ENCODE measurements at regions not wholly inside any gene's neighbourhood (a gene's known extent, or its start where the extent isn't known, plus 50 kb on each side); places are given as distances from the start of the nearest gene placed in this dataset.
A peak's percentile ranks its signal among the peaks of the same experiment; 100 is the strongest.
"Not testable (repeated sequence)": the region's sequence is repeated elsewhere in the genome, so short reads cannot be mapped to it uniquely, and the experiment has no call there.

DNA sequence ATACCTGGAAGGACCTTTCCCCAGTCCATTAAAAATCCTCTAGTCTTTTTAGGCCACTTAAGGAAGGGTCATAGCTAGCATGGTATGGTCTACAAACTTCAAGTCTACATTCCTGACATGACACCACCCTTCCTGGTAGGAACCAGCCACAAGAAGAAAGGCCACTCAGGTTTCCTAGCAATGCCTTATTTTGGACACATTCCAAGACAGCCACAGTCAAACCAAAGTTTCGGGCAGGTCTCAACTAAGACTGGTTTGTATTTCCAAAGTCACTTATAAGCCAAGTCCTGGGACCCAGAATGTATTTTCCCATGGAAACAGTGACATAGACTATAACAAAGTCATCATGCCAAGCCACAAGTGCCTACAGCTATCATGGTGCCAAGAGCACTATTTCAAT is 50.6 kb upstream of the SLC44A3 start:
- DNase-seq (ENCODE audit: low spot score in 2 of 2) (no peak), ATAC-seq (no peak)
- Mint-ChIP-seq H3K9me3 (peaks cover 4 to 7% of the 10 kb centered on the region in 2 donors), H3K36me3 (no peaks in the 10 kb centered on the region), H3K27ac (no peak overlapping the region)

DNA sequence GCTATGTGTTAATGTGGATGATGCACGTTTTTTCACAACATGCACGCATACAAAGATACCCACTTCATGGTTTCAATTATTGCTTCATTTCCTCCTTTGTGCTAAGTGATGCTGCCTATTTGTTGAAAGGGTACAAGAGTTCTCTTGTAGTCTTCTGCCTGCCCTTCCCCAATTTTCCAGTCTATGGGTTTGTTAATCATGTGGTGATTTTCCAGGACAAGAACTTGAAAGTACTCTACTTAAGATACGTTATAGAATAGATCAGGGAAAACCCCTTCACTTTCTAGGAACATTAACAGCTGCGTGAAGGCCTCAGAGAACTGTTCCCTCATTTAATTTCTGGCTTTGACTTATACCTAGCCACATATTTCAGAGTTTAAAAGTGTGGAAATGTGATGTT is 52.1 kb upstream of the SLC44A3 start:
- H3K27ac Mint-ChIP-seq = no peak overlapping the region
- DNase-seq (ENCODE audit: low spot score in 2 of 2) (no peak), ATAC-seq (no peak)
- no peaks in the 10 kb centered on the region for H3K36me3 Mint-ChIP-seq
- H3K9me3 Mint-ChIP-seq = peaks cover 5 to 7% of the 10 kb centered on the region in 2 donors

DNA sequence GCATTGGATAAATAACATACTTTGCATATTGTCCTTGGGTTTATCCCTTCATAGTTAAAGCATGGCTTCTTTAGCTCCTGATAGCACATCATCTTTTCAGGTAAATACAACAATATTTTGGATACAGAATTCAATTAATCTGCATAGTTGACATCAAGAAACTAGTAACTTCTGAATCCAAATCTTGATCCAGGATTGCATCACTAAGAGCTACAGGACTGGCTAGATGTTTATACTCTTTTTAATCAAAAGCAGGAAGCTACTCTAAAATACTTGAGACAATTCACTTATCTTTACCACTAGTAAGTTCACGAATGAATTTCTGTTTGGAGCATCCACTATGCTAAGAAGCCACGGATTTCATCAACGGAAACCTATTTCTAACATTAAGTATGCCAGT is 54.2 kb upstream of the SLC44A3 start:
- no peaks in the 10 kb centered on the region for H3K36me3 Mint-ChIP-seq
- DNase-seq (ENCODE audit: low spot score in 2 of 2) (no peak), ATAC-seq (no peak)
- peaks cover 5 to 7% of the 10 kb centered on the region in 2 donors for H3K9me3 Mint-ChIP-seq
- no peak overlapping the region for H3K27ac Mint-ChIP-seq

DNA sequence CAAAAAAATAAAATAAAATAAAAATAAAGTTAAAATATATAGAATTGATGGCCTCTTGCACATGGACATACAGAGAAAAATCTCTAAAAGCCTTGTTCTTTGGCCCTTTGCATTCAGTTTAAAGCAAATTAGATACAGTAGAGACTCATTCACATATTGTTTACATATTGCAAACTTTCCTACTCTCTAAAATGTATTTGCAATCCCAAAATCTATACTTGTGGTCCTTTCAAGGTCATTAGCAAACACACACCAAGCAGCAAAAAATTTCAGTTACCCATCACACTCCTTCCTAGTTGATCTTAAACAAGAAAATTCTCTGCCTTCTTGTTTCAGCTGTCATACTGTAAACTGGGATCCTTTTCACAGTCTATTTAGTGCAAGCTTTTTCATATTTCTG is 61.0 kb upstream of the SLC44A3 start:
- H3K9me3 Mint-ChIP-seq = peaks cover 10 to 18% of the 10 kb centered on the region in 2 donors
- no peak overlapping the region for H3K27ac Mint-ChIP-seq
- DNase-seq (ENCODE audit: low spot score in 2 of 2) = no peak
- no peak for ATAC-seq
- H3K36me3 Mint-ChIP-seq = peaks cover 0 to 7% of the 10 kb centered on the region in 2 donors

DNA sequence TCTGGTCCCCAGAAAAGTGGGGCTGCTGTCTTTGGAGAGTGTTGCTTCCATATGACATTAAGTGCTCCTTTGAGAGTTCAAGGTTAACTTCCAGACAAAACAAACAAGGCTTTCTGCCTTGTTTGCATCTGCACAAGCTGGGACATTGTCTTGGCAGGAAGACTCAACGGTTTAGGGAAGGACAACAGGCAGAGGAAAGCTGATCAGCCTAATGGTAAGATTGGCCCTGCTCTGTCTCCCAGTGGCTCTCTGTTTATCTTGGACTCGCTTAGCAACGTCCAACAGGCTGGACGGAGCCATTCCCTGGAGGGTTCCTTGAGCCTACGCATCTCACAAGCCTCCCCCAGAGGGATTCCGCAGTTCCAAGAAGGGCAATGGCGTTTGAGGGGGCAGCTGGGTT is 62.2 kb upstream of the SLC44A3 start:
- DNase-seq (ENCODE audit: low spot score in 2 of 2) (no peak), ATAC-seq (no peak)
- H3K9me3 Mint-ChIP-seq = peaks cover 10 to 18% of the 10 kb centered on the region in 2 donors
- H3K36me3 Mint-ChIP-seq = peaks cover 0 to 7% of the 10 kb centered on the region in 2 donors
- H3K27ac Mint-ChIP-seq = no peak overlapping the region

DNA sequence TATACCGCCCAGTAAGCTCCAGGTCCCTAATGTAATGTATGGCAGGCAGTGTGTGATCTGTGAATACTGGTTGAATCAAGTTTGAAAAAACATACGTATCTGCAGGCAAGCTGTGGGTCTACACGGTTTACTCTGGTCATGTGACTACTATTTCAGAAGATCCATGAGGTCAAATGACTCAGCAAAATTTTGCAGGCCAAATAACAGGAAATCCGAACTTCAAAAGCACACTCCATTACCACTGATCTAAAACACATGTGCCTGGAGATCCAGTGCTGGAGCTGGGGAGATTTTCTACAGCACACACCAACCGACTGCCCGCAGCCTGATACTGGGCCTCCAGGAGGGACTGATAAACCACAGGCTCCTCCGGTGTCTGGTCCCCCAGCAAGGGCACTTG is 64.5 kb upstream of the SLC44A3 start:
- ATAC-seq (peak in 1 of 2 donors; percentile 26), DNase-seq (ENCODE audit: low spot score in 2 of 2) (no peak)
- Mint-ChIP-seq H3K9me3 (peaks cover 10 to 18% of the 10 kb centered on the region in 2 donors), H3K36me3 (peaks cover 0 to 7% of the 10 kb centered on the region in 2 donors), H3K27ac (no peak overlapping the region)

DNA sequence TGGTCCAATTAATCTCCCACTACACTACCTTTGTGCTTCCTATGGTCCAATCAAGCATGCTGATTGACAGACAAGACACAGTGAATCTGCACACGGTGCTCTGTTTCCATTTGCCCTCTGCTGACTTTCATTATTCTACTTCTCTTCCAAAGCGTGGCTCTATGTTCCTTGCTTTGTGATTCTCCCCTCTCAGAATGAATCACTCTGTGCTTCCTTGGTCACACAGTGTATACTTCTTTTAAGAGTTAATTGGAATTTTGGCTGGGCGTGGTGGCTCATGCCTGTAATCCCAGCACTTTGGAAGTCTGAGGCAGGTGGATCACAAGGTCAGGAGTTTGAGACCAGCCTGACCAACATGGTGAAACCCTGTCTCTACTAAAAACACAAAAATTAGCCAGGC is 65.1 kb upstream of the SLC44A3 start:
- not testable (repeated sequence) for DNase-seq (ENCODE audit: low spot score in 2 of 2); H3K27ac Mint-ChIP-seq; H3K36me3 Mint-ChIP-seq; ATAC-seq
- H3K9me3 Mint-ChIP-seq = peaks cover 10 to 18% of the 10 kb centered on the region in 2 donors

DNA sequence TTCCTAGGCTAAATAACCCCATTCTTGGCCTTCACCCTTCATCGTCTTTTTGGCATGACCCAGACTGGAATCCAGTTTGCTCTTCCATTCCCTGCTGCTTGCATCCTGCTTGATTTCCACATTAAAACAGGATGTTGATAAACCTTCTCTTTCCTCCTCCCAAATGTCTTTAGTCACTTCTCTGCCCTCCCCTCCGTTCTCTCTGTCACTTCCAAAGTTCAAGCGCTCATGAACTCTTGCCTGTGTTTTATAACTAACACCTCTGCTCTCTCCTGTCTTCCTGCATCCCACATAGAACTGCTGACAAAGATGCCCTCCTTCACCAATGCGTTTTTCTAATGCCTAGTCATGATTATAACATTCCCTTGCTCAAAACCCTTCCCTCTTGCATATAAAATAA is 65.6 kb upstream of the SLC44A3 start:
- Mint-ChIP-seq H3K27ac (no peak overlapping the region), H3K36me3 (peaks cover 0 to 7% of the 10 kb centered on the region in 2 donors), H3K9me3 (peaks cover 10 to 15% of the 10 kb centered on the region in 2 donors)
- ATAC-seq = no peak
- no peak for DNase-seq (ENCODE audit: low spot score in 2 of 2)

DNA sequence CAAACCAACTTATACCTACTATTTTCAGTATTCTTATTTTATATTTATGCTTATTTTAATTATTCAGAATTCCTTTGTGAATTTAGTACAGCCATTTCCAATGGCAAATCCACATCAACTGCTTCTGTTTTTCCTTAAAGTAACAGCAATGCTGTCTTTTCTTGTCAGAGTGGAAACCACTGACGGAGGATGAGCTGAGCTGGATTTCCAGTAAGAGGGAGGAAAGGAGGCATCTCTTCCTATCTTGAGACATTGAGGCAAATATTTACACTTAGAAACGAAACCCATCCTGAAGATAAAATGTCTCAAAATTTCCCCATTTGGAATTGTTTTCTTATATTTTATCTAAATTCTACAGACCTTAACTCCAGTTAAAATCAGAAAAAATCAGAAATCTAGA is 66.1 kb upstream of the SLC44A3 start:
- ATAC-seq (no peak), DNase-seq (ENCODE audit: low spot score in 2 of 2) (no peak)
- Mint-ChIP-seq H3K36me3 (peaks cover 0 to 7% of the 10 kb centered on the region in 2 donors), H3K27ac (no peak overlapping the region), H3K9me3 (peaks cover 11 to 13% of the 10 kb centered on the region in 2 donors)

DNA sequence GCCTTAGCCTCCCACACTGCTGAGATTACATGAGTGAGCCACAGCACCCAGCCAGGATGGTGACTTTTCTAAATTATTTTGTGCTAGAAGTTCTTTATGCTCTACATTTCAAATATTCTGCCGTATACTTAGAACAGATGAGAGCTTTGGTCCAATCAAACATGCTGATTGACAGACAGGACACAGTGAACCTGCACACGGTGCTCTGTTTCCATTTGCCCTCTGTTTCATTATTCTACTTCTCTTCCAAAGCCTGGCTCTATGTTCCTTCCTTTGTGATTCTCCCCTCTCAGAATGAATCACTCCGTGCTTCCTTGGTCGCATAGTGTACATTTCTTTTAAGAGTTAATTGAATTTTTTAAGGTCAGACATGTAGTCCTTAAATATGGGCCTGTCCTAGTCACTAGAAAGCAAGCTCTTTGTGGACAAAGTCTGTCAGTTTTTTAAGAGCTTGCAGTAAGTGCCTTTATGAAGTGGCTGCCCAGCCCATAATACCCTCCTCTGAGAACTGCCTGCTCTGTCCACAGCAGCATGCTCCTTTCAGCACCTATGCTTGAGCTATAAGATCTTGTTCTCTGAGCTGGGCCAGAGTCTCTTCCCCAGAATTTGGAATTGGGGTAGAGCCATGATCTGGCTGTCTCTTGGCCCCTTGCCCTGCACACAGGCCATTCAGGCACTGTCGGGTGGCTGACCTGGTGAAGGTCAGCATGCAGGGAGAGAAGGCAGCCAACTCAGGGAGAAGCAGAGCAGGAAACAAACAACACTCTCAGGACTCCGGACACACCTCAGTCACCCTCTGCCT is 66.8 kb upstream of the SLC44A3 start:
- no peak for ATAC-seq
- peaks cover 0 to 7% of the 10 kb centered on the region in 2 donors for H3K36me3 Mint-ChIP-seq
- no peak for DNase-seq (ENCODE audit: low spot score in 2 of 2)

DNA sequence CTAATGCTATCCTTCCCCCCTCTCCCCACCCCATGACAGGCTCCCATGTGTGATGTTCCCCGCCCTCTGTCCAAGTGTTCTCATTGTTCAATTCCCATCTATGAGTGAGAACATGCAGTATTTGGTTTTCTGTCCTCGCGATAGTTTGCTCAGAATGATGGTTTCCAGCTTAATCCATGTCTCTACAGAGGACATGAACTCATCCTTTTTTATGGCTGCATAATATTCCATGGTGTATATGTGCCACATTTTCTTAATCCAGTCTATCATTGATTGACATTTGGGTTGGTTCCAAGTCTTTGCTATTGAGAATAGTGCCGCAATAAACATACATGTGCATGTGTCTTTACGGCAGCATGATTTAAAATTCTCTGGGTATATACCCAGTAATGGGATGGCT is 68.7 kb upstream of the SLC44A3 start:
- not testable (repeated sequence) for ATAC-seq; H3K36me3 Mint-ChIP-seq; DNase-seq (ENCODE audit: low spot score in 2 of 2); H3K27ac Mint-ChIP-seq
- peaks cover 13 to 17% of the 10 kb centered on the region in 2 donors for H3K9me3 Mint-ChIP-seq

More for the DNA sequence above, 66.8 kb upstream of the SLC44A3 start:
- no peak overlapping the region for H3K27ac Mint-ChIP-seq
- H3K9me3 Mint-ChIP-seq = peaks cover 13 to 17% of the 10 kb centered on the region in 2 donors

DNA sequence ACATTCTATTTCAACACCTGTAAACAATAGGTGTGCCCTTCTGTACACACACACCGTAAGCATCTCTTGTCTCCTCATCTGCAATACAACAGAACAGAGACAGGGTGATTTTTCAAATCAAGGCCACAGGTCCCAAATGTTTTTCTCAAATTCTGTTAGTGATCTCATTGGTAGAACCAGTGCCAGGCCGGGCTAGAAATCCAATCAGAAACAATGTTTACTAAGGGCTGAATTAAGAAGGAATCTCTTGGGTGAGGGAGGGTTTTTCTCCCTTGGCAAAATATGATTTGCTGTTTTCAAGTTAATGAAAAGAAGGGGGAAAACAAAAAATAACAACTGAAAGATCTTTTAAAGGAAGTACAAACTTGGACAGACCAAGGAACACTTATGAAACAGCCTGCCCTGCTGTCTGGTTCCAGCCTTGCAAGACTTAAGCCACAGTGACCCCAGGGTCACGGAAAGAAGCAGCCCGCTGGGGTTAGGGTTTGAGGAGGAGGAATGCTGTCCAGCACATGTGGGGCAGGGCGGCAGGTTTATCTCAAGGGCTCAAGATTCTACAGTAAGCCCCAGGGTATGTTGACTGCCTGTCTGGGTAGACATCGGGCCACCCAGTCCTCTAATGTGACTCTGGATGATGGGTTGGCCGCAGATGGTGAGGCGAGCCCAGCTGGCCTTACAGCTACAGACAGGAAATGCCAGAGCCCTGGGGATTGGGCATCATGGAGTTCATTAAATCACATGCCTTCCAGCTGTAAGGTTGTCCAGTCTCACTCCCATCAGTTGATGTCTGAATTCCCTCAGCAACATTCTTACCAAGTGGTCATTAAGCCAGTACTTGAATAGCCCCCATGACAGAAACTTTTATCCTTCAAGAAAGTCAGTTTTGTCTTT is 73.3 kb upstream of the SLC44A3 start:
- DNase-seq (ENCODE audit: low spot score in 2 of 2) = no peak
- no peak for ATAC-seq
- H3K9me3 Mint-ChIP-seq = peaks cover 0 to 11% of the 10 kb centered on the region in 2 donors
- no peaks in the 10 kb centered on the region for H3K36me3 Mint-ChIP-seq
- H3K27ac Mint-ChIP-seq = no peak overlapping the region

DNA sequence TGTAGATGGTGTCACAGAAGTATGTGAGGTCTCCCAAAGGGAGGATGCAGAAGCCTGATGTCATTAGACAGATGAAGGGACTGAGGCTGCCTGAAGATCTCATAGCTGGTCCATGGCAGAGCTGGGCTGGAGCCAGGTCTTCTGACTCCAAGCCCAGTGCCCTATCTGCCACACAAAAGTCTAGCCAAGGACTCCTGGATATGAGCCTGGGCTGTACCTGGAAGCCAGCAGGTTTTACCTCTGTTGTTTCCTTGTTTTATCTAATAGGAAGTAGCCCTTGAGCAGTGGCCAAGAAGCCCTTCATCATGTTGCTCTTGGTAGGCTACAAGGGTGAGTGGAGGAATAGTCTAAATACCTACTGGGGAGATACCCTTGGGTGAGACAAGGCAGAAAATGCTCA is 74.4 kb upstream of the SLC44A3 start:
- ATAC-seq (no peak), DNase-seq (ENCODE audit: low spot score in 2 of 2) (no peak)
- no peaks in the 10 kb centered on the region for H3K36me3 Mint-ChIP-seq
- peaks cover 0 to 11% of the 10 kb centered on the region in 2 donors for H3K9me3 Mint-ChIP-seq
- no peak overlapping the region for H3K27ac Mint-ChIP-seq

DNA sequence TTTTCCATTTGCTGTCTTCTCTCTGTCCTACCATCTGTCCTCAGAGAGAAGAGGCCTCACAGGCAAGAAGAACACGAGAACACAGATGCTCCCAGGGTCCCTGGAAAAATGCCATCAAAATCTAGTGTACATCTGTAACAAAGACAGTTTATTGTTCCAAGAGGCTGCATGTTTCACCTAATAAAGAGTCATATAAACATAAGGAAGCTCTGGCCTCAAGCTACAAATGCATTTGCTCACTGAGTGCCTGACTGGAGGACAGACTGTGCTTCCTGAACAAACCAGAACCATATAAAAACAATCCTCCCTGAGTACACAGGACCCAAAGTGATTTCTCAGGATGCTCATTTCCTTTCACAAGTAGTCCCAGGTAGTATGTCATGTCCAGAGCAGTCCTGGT is 76.3 kb upstream of the SLC44A3 start:
- DNase-seq (ENCODE audit: low spot score in 2 of 2) = no peak
- Mint-ChIP-seq H3K27ac (no peak overlapping the region), H3K9me3 (peaks cover 0 to 3% of the 10 kb centered on the region in 2 donors), H3K36me3 (no peaks in the 10 kb centered on the region)
- ATAC-seq = no peak

DNA sequence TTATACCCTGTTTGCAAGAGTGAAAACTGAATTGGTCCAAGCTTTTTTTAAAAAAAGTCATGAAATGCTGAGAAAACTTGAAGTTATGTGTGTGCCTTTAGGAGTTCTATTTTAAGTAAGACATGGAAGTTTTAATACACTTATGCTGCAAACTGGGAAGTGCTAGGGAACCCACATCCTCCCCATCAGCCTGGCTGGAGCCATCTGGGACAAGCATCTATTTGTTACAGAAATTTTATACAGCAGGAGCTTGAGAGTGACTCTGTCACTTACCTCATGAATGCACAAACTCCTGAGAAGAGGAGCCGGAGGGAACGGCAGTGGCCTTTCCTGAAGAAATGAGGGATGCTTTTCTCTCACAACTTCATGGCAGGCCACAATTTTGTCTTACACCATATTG is 78.2 kb upstream of the SLC44A3 start:
- no peak overlapping the region for H3K27ac Mint-ChIP-seq
- no peak for ATAC-seq
- DNase-seq (ENCODE audit: low spot score in 2 of 2) = no peak
- H3K36me3 Mint-ChIP-seq = no peaks in the 10 kb centered on the region
- H3K9me3 Mint-ChIP-seq = no peaks in the 10 kb centered on the region

DNA sequence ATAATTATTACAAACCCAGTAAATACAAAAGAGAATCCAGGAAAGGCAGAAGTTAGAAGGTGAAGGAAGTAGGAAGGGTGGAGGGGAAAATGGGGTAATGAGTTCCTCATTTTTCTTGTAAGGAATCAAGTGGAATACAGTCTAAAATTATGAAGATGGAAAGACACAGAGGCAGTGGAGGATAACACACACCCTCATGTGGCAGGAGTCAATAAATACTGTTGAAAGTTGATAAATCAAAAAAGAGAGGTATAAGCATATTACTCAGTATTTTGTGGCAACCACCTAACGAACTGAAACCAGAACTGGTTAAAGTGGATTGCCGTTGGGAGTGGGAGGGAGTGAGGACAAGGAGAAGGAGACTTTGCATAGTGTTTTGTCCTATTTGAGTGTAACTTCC is 78.6 kb upstream of the SLC44A3 start:
- DNase-seq (ENCODE audit: low spot score in 2 of 2) (no peak), ATAC-seq (no peak)
- H3K9me3 Mint-ChIP-seq = no peaks in the 10 kb centered on the region
- no peaks in the 10 kb centered on the region for H3K36me3 Mint-ChIP-seq
- H3K27ac Mint-ChIP-seq = no peak overlapping the region

DNA sequence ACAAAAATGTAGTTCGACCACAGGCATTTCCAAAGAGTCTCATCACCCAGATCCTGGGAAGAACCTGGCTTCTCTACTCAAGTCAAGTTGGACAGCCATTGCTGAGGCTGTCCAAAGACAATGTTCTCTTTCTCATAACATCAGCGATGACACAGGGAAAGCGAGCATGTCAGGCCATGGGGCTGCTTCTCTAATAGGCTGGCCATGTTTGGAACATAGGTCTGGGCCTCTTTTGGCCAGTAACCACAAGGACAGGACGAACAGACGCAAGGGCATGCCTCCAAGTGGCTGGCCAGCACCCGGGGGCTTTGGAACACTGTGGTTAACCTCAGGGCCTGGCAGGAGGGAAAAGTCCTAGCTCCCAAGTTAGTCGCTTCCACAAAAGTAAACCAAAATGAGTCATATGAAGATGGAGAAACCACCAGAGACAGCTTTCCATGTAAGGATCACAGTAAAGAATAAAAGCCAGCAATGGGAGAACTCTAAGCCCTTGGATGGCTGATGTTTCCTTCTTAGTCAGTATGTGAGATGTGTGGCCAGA is 80.6 kb upstream of the SLC44A3 start:
- Mint-ChIP-seq H3K9me3 (no peaks in the 10 kb centered on the region), H3K36me3 (no peaks in the 10 kb centered on the region), H3K27ac (no peak overlapping the region)
- no peak for DNase-seq (ENCODE audit: low spot score in 2 of 2)
- ATAC-seq = no peak
